ENCODE measurements at regions not wholly inside any gene's neighbourhood (a gene's known extent, or its start where the extent isn't known, plus 50 kb on each side); places are given as distances from the start of the nearest gene placed in this dataset.
"Not testable (repeated sequence)": the region's sequence is repeated elsewhere in the genome, so short reads cannot be mapped to it uniquely, and the experiment has no call there.

GRCh38 chr6:15017803-15018202 is 228.1 kb upstream of the JARID2 start:
- Histone ChIP-seq H3K4me1 (peaks cover 0 to 18% (median 0%) of the 10 kb centered on the region in 4 donors), H3K4me3 (no peak overlapping the region), H3K36me3 (no peaks in the 10 kb centered on the region), H3K27me3 (no peaks in the 10 kb centered on the region), H3K9me3 (no peaks in the 10 kb centered on the region), H3K27ac (replicated peaks in 1 of 4) (no peak overlapping the region)
- intact Hi-C loops (cut with DNase I): no loop called here
- TF ChIP-seq EP300 (IDR thresholded peaks at IDR 0.05): no peak
- 94% methylated on average over 9 of the region's 9 CpGs for WGBS
- no peak for DNase-seq (ENCODE audit: extremely low spot score)

DNA sequence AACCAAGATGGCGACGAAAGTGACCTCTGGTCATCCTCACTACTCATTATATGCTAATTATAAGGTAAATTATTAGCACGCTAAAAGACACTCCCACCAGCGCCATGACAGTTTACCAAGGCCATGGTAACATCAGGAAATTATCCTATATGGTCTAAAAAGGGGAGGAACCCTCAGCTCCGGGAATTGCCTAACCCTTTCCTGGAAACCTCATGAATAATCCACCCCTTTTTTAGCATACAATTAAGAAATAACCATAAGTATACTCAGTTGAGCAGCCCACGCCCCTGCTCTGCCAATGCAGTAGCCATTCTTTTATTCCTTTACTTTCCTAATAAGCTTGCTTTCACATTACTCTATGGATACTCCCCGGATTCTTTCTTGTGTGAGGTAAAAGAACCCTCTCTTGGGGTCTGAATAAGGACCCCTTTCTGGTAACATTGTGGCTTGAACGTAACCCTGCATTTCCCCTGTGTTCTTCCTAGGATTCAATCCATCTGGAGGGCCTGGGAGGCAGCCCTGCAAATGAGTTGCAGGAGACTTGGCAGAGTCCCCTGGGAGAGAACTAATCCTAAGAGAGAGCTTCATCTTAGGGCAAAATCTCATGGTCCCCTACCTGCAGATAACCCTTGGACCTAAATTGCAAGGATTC is 225.6 kb upstream of the JARID2 start:
- Histone ChIP-seq H3K36me3 (no peaks in the 10 kb centered on the region), H3K27me3 (no peaks in the 10 kb centered on the region), H3K4me3 (no peak overlapping the region), H3K4me1 (peaks cover 0 to 18% (median 0%) of the 10 kb centered on the region in 4 donors), H3K9me3 (no peaks in the 10 kb centered on the region), H3K27ac (replicated peaks in 1 of 4) (no peak overlapping the region)
- TF ChIP-seq, protein P1, sequence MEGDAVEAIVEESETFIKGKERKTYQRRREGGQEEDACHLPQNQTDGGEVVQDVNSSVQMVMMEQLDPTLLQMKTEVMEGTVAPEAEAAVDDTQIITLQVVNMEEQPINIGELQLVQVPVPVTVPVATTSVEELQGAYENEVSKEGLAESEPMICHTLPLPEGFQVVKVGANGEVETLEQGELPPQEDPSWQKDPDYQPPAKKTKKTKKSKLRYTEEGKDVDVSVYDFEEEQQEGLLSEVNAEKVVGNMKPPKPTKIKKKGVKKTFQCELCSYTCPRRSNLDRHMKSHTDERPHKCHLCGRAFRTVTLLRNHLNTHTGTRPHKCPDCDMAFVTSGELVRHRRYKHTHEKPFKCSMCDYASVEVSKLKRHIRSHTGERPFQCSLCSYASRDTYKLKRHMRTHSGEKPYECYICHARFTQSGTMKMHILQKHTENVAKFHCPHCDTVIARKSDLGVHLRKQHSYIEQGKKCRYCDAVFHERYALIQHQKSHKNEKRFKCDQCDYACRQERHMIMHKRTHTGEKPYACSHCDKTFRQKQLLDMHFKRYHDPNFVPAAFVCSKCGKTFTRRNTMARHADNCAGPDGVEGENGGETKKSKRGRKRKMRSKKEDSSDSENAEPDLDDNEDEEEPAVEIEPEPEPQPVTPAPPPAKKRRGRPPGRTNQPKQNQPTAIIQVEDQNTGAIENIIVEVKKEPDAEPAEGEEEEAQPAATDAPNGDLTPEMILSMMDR (IDR thresholded peaks at IDR 0.05): no peak
- TF ChIP-seq POLR2AphosphoS5 (IDR thresholded peaks at IDR 0.05) (no peak), POLR2A (IDR thresholded peaks at IDR 0.05; ENCODE audit: low read depth) (no peak), EP300 (IDR thresholded peaks at IDR 0.05) (no peak)
- WGBS: 91% methylated on average over 8 of the region's 8 CpGs
- intact Hi-C loops (cut with DNase I): no loop called here
- no peak for DNase-seq (ENCODE audit: extremely low spot score)

GRCh38 chr6:15021074-15021473 is 224.8 kb upstream of the JARID2 start:
- no peak overlapping the region for H3K4me3 ChIP-seq
- H3K27ac ChIP-seq (replicated peaks in 1 of 4): no peak overlapping the region
- peaks cover 0 to 18% (median 0%) of the 10 kb centered on the region in 4 donors for H3K4me1 ChIP-seq
- no peaks in the 10 kb centered on the region for H3K9me3 ChIP-seq
- WGBS: 81% methylated on average over 7 of the region's 7 CpGs
- TF ChIP-seq POLR2AphosphoS5 (IDR thresholded peaks at IDR 0.05) (no peak), EP300 (IDR thresholded peaks at IDR 0.05) (no peak), POLR2A (IDR thresholded peaks at IDR 0.05; ENCODE audit: low read depth) (no peak)
- TF ChIP-seq, protein P1 (IDR thresholded peaks at IDR 0.05): no peak
- H3K27me3 ChIP-seq: no peaks in the 10 kb centered on the region
- intact Hi-C loops (cut with DNase I): no loop called here
- DNase-seq (ENCODE audit: extremely low spot score): no peak
- no peaks in the 10 kb centered on the region for H3K36me3 ChIP-seq

DNA sequence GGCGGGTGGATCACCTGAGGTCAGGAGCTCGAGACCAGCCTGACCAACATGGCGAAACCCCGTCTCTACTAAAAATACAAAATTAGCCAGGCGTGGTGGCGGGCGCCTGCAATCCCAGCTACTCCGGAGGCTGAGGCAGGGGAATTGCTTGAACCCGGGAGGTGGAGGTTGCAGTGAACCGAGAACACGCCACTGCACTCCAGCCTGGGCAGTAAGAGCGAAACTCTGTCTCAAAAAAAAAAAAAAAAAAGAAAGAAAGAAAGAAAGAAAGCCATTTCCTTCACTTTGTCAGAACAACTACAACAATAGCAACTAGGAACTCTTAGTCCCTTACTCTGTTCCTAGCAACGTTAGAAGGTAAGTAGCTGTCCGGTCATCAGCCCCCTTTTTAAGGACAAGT is 222.9 kb upstream of the JARID2 start:
- H3K4me3 ChIP-seq; H3K36me3 ChIP-seq; H3K27ac ChIP-seq (replicated peaks in 1 of 4); intact Hi-C loops (cut with DNase I); DNase-seq (ENCODE audit: extremely low spot score); H3K27me3 ChIP-seq; H3K9me3 ChIP-seq: not testable (repeated sequence)
- H3K4me1 ChIP-seq: peaks cover 0 to 15% (median 7%) of the 10 kb centered on the region in 4 donors
- WGBS: 97% methylated on average over 14 of the region's 14 CpGs

- no peak for TF ChIP-seq EP300 (IDR thresholded peaks at IDR 0.05)
- TF ChIP-seq POLR2A (IDR thresholded peaks at IDR 0.05; ENCODE audit: low read depth): no peak
- TF ChIP-seq, protein P1 (IDR thresholded peaks at IDR 0.05): no peak
- no peak for TF ChIP-seq POLR2AphosphoS5 (IDR thresholded peaks at IDR 0.05)
- intact Hi-C loops (cut with DNase I): no loop called here
- DNase-seq (ENCODE audit: extremely low spot score): no peak
- Histone ChIP-seq H3K27ac (replicated peaks in 1 of 4) (no peak overlapping the region), H3K27me3 (no peaks in the 10 kb centered on the region), H3K4me3 (no peak overlapping the region), H3K9me3 (no peaks in the 10 kb centered on the region), H3K36me3 (no peaks in the 10 kb centered on the region), H3K4me1 (peaks cover 0 to 15% (median 7%) of the 10 kb centered on the region in 4 donors)
- 95% methylated on average over 8 of the region's 8 CpGs for WGBS
Measured at GRCh38 chr6:15023448-15023847, 222.4 kb upstream of the JARID2 start.

DNA sequence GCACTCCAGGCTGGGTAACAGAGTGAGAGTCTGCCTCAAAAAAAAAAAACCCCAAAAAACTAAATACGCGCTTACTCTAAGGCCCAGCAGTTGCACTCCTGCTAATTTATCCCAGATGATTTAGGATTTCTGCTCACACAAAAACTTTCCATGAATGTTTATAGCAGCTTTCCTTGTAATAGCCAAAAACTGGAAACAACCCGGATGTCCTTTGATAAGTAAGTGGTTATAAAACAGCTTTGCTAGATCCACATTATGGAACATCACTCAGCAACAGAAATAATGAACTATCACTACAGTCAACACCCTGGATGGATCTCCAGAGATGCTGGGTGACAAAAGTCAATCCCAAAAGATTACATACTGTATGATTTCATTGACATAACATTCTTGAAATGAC is 220.4 kb upstream of the JARID2 start:
- 66% methylated on average over 3 of the region's 3 CpGs for WGBS
- H3K27ac ChIP-seq (replicated peaks in 1 of 4): no peak overlapping the region
- H3K9me3 ChIP-seq: no peaks in the 10 kb centered on the region
- peaks cover 0 to 15% (median 7%) of the 10 kb centered on the region in 4 donors for H3K4me1 ChIP-seq
- H3K27me3 ChIP-seq: no peaks in the 10 kb centered on the region
- DNase-seq (ENCODE audit: extremely low spot score): no peak
- intact Hi-C loops (cut with DNase I): no loop called here
- H3K4me3 ChIP-seq: no peak overlapping the region
- H3K36me3 ChIP-seq: no peaks in the 10 kb centered on the region
- no peak for TF ChIP-seq POLR2AphosphoS5 (IDR thresholded peaks at IDR 0.05)
- TF ChIP-seq, protein P1 (IDR thresholded peaks at IDR 0.05): no peak
- TF ChIP-seq POLR2A (IDR thresholded peaks at IDR 0.05; ENCODE audit: low read depth): no peak
- TF ChIP-seq EP300 (IDR thresholded peaks at IDR 0.05): no peak
